ENCODE measurements at regions not wholly inside any gene's neighbourhood (a gene's known extent, or its start where the extent isn't known, plus 50 kb on each side); places are given as distances from the start of the nearest gene placed in this dataset.

DNA sequence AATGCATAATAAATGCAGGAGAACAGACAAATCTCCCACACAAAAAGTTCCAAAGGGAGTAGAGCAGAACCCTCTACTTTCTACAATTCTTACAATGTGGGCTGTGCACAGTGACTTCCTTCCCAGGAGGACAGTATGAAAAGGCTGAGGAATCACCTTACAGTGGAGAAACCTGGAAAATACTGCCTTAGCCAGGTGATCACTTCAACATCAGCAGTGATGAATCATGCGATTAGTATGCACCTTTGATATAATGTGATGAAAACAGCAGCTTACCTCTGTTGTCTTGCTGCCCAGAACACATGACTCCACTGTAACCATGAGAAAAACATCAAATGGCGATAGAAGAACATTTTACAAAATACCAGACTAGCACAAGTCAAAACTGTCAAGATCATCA is 329.7 kb upstream of the POM121L12 start:
- DNase-seq (ENCODE audit: low read depth, low spot score): no peak

DNA sequence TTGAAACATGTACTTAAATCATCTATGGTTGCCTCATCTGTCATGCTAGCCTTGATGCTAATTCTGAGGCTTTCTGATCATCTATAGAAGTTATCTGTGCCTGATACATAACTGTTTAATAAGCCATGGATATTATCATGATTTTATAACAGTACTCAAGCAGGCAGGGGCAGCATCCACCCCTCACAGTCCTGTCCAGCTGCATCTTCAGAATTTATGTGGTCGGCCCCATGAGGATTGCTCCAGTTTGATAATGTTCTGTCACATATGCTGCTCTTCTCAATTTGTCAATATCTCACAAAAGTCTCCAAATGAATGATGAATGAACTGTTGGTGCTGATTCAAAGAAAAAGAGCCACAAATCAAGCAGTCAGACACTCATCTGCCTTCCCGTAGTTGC is 335.1 kb upstream of the POM121L12 start:
- DNase-seq (ENCODE audit: low read depth, low spot score): no peak

DNA sequence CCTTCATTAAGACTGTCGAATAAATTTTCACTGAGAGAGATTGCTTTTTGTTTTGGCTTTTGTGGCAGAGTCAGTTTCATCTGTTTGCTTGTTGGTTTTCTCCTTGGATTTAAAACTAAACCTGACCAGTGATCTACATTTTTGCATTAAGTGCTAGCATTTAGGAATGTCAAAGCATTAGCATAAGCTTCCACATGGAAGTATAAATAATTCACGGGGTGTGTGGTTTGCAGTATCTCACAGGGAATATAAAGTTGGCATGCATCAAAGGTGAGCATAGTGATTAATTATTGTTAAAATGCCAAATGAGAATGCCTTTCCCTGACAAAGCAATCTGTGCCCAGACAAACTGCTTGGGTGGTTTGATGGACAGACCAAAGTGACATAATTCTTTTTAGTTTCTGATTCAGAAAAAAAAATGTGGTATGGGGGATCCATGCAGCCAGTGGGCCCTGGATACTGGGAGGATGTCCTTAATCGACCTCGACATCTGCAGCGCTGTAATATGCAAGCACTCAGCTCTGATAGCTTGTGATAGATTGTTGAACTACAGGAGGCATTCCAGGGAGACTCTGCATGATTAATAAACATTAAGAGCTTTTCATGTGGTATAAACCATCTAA is 339.3 kb upstream of the POM121L12 start:
- DNase-seq (ENCODE audit: low read depth, low spot score): peak; percentile 79

DNA sequence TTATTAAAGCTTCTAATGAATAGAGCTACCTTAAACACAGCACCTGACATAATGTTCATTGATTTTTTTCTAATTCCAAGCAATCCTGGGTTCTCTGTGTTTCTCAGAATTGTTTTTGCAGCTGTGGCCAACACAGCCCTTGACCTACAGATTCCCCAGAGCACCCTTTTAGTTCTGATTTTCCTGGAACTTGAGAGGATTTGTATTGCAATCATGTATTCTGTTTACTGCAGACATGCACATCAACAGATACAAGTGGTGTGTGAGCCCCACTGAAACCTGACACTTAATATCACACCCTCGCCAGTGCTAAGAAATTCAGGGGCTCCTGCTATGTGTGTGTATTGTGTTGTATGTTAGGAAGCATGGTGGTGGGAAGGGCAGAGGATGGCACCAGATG is 344.2 kb upstream of the POM121L12 start:
- no peak for DNase-seq (ENCODE audit: low read depth, low spot score)

DNA sequence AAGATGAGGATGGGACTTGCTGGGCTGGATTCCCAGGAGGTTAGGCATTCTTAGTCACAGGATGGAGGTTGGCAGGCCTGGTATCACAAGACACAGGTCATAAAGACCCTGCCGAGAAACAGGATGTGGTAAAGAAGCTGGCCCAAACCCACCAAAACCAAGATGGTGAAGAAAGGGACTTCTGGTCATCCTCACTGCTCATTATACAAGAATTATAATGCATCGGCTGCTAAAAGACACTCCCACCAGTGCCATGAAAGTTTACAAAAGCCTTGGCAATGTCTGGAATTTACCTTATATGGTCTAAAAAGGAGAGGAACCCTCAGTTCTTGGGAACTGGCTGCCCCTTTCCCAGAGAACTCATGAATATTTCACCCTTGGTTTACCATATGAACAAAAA is 345.5 kb upstream of the POM121L12 start:
- peak; percentile 65 for DNase-seq (ENCODE audit: low read depth, low spot score)

DNA sequence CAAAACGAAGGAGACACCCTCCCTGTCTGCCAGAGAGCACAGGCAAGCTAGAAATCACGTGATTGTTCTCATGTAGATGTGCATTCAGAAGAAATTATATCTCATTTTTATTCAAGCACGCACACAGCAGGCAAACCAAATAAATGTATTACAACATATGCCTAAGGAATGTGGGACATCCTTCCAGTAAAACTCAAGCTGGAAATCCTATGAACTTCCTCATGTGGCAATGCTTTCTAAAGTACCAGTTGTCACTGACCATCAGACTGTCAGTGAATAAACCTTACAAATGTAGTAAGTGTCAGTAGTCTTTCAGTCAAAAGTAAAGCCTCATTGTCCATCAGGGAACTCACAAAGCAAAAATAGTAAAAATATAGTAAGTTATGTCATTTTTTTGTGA is 350.1 kb upstream of the POM121L12 start:
- no peak for DNase-seq (ENCODE audit: low read depth, low spot score)

DNA sequence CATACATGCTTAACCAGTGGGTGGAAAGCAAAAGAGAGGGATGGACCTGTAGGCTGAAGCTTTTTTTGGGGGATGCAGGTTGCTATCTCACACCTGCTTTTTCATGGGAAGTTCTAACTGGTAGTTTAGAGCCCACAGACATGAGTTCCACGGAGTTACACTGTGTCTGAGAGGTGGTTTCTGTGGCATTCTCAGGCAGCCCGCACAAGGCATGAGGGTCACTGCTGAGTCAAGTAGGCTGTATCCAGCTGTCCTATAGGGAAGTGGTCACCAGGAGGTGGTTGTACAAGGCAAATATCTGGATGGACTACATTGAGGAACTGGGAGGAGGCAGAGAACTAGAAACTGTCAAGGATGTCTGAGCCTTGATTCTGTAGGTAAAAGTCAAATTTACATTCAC is 351.0 kb upstream of the POM121L12 start:
- no peak for DNase-seq (ENCODE audit: low read depth, low spot score)

DNA sequence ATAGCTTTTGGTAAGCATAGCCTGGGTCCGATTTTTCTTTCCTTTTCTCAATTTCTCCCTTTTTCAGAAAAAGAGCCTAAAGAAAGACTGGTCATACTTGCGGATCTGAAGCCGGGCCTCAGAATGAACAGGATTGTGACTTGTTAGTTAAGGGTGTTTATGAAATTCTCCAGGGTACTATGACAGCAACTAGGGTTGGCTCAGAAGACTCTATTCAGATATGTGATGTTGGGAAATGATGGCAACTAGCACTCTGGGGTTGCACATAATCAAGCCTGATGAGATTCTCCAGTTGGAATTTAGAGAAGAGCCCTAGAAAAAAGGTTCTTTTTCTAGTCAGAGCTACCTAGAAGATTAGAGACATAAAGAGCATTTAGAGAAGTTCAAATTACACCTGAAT is 352.4 kb upstream of the POM121L12 start:
- DNase-seq (ENCODE audit: low read depth, low spot score): no peak

DNA sequence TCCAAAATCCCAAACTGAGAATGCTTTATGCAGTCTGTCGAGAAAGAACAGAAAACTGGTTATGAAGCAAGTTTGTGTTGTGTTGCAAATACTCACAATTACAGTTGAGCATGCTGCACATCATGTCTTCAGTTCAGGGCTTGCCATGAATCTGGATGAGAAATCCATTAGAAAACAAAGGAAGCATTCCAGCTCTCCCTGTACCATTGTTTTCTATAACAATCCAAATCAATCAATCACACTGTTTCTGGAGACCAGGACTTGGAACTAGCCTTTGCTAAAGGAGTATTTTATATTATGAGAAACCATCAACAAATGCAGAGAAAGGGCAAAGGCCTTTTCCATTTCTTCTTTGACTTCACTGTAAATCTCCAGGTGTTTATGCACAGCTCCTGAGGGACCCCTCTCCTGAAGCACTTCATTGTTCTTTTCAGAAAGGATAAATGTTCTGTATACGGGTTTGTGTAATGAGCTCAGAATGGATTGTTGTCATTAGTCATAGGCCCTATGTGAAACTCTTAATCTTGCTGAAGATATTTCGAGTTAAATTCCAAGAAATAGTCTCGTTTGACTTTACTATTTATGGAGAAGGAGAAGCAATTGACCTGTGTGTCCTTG is 364.7 kb upstream of the POM121L12 start:
- peak; percentile 30 for DNase-seq (ENCODE audit: low read depth, low spot score)

DNA sequence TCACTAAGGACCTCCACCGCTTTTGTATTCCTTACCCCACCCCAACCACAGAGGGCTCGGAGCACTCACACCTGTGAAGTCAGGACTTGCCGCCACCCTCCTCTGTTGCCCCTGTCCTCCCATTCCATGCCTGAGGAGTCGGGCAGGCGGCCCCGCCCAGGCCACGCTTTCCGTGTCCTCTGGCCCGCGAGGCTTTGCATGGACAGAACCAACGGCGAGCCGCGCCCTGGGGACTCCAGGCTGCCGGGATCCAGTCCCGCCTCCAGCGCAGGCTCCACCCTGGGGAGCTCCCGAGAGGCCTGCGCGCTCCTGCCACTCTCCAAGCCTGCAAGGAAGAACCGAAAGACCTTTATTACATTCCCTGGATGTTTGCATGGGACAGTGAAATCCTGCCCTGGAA is 366.4 kb upstream of the POM121L12 start:
- DNase-seq (ENCODE audit: low read depth, low spot score): no peak

DNA sequence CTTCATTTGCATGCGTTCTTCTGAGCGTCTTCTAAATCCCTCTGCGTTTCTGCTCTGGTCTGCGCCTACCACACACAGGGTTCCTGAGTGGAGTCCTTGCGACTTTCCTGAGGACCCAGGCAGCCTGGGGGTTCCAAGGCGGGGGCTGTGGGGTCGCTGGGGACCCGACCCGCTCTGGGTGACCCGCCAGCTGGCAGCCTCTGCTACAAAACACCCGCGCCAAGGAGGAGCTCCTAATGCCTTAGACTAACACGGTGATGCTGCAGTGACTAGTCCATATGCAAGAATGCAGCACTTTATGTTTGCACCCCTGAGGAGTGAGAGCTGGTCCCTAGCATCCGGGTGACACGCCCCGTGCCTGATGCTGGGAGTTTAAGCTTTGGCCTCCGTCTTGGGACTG is 367.0 kb upstream of the POM121L12 start:
- DNase-seq (ENCODE audit: low read depth, low spot score): no peak

DNA sequence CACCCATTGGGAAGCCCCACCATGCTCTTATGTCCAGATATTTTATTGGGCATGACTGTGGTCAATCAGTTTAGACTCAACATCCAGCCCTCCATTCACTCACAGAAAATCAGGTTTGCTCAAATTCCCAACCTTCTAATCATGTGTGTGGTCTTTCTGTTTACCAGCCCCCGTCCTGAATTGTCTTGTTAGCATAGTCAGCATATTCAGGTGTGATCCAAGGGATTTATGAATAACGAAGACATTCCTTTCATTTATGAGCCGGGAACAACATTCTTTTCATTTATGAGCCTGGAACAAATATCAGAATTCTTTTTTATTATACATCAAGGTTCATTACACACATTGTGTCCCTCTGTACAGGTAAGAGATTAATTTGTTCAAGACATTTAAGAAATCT is 376.3 kb upstream of the POM121L12 start:
- DNase-seq (ENCODE audit: low read depth, low spot score): no peak

DNA sequence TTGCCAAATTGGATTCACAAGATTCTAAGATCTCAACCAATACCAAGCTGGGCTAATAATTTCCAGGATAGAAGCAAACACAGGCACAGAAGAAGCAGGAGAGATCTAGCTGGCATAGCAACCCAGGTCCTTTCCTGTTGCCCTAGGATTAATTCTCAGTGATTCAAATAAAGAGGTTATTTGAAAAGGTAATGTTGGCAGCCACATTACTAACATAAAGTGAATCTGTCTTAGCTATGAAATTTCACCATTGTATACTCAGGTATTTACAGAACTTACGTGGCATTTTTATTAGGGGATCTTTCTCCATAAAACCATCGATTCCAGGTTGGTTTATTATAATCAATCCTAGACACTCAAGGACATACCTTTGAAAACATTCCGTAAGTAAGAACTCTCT is 379.3 kb upstream of the POM121L12 start:
- DNase-seq (ENCODE audit: low read depth, low spot score): no peak

DNA sequence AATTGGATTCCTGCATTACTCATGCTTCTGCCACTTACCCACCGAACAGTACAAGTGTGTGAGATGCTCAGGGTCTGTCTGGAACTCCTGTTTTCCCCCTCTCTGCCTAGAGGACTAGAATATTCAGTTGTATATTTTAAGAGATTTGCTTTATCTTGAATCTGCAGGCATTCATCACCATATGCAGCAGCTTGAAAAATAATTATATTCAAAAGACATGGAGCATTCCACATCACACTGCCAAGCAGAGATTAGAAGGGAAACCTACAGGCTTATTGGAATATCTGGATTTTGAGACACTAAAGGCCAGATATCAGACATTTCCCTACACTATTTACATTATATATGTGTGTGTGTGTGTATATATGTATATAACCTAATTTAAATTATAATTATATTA is 382.8 kb upstream of the POM121L12 start:
- no peak for DNase-seq (ENCODE audit: low read depth, low spot score)

DNA sequence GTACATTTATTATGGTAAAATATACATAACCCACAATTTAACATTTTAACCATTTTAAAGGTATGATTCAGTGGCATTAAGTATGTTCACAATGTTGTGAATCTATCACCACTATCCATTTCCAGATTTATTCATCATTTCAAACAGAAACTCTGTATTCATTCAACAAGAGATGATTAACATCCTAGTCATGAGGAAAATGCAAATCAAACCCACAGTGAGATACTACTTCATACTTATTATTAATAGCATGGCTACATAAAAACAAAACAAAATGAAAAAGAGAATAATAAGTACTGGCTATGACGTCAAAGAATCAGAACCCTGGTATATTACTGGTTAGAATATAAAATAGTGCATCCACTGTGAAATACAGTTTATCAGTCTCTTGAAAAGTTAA is 386.6 kb upstream of the POM121L12 start:
- DNase-seq (ENCODE audit: low read depth, low spot score): peak; percentile 33

DNA sequence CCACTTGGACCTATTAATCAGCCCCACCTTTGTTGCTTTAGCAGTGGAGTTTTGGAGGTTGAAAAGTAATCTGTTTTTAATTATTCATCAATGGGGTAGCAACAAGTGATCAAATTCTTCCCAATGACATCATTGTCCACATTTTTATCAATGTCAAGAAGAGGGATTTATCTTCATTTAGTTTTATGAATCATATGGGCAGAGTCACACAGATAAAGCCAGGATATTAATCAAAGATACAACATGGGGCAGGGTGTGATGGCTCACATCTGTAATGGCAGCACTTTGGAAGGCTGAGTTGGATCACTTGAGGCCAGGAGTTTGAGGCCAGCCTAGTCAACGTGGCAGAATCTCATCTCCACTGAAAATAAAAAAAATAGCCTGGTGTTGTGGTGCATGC is 388.4 kb upstream of the POM121L12 start:
- no peak for DNase-seq (ENCODE audit: low read depth, low spot score)

DNA sequence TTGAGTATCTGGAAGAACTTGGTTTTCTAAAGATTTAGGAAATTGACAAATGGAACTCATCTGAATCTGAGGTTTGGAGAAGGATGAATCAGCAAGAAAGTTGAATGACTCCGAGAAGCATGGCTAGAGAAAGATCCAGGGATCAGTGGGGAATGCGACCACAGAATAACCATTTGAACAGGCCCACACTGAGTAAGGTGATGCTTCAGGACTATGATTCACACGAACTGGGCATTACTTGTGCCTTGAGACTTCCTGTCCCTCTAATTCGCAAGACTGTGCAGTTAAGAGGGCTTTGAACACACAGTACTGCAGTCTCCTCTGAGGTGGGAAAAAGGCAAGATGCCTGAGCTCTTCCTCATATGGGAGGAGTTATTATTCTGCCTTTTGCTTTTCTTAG is 395.5 kb upstream of the POM121L12 start:
- DNase-seq (ENCODE audit: low read depth, low spot score): peak; percentile 95

DNA sequence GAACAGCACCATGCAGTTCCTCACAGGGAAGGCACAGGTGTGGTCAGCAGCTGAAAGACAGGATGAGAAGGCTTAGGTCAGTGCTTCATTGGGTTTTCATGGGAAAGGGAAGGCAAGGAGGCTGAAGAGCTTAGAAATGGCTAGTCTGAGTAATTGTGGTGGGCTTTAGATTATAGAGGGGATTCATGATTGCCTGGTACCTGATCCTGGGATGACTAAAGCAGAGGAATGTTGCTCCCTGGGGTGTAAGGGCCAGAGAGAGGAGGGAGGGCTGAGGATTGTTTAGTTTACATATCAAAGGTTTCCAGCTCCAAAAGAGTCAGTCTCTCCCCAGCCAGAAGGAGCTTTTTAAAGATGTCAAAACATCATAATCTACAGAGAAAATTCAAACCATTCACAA is 396.3 kb upstream of the POM121L12 start:
- peak; percentile 71 for DNase-seq (ENCODE audit: low read depth, low spot score)

DNA sequence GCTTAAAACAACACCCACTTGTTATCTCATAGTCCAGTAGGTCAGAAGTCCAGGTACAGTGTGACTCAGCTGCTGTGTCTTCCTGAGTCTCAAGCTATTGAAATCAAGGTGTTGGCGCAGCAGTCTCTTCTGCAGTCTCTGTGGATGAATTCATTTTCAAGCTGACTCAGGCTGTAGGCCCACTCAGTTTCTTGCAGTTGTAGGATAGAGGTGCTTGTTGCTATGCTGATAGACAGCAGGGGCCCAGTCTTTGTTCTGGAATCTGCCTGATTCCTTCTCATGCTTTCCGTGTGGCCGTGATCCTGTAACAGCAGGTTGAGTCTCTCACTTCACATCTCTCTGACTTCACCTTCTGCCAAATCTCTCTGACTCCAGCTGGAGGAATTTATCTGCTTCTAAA is 400.4 kb upstream of the POM121L12 start:
- peak; percentile 32 for DNase-seq (ENCODE audit: low read depth, low spot score)

DNA sequence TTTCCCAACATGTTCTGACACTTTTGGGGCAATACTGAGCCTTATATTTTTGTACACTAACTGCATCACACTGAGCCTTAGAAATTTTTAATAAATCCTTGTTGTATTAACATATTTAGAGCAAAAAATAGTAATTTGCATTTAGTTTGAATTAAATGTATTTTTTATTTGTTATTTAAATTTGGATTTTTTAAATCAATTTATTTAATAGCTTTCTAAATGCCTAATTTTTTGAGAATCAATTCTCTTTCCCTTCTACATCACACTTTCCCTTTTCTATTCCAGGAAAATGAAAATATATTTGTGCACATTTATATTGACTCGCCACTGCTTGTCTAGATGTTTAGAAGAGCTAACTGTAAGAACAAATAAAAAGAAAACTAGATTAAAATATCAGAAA is 414.6 kb upstream of the POM121L12 start:
- no peak for DNase-seq (ENCODE audit: low read depth, low spot score)

DNA sequence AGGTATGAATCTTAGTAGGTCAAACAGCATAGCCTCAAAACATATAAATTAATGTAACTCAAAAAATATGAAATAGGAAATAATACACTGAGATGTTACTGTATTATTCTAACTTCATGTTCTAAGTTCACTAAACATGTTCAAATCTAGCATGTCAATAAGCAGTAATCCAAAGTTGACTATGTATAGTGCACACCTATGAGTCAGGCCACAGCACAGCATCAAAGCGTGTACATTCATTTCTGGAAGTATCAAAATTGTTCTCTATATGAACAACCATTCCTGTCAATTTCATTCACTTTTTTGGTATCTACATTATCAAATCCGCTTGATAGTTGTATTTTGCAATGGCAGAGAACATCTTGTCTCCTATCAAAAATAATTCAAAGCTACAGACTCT is 418.9 kb upstream of the POM121L12 start:
- DNase-seq (ENCODE audit: low read depth, low spot score): no peak

DNA sequence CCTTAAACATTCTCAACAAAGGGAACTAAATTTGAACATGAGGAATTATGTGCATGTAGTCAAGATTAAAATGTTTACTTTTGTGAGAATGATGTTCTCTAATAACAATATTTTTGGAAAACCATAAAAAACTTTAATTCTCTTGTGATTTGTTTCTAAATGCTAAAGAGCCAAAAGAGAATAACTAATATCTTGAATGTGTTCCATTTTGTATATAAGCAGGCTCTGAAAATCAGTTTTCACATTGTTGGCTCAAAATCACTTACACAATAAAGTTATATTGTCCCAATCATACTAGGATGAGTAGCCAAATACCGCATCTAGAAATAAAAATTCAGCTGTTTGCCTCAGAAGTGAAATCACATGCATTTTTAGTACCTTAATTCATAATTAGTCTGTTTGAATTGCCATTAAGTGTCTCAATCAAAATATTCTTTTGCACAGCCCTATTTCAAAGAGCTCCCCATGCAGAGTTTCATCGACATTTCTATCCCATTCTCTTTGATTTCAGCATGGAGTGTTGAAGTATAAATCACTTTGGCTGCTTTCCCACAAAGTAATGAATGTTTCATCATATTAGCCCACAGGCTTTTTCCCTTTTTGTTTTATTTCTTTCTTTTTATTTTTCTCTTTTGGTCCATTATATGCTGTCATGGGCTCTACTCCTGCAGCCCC is 420.3 kb upstream of the POM121L12 start:
- DNase-seq (ENCODE audit: low read depth, low spot score): no peak

DNA sequence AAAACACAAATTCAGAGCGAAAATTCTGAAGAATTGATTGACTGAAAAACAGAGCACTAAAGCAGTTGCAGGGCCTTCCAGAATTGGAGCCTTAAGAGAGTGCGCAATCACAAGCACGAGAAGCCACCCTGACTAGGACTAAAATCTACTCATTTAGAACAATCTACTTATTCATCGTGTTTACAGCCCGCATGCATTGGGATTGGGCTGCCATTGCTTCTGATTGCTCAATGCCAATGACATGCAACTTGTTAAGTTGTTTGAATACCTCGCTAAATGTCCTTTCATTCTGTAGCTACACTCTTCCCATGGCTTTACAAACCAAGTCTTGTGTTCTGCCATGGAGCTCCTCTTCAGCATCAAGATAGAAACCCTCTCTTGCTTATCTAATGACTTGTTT is 425.9 kb upstream of the POM121L12 start:
- no peak for DNase-seq (ENCODE audit: low read depth, low spot score)

Data from astrocyte of the hippocampus (primary cell).